HG03280 (cell line): ENCODE measurements at regions not wholly inside any gene's neighbourhood (a gene's known extent, or its start where the extent isn't known, plus 50 kb on each side); places are given as distances from the start of the nearest gene placed in this dataset.
"Not testable (repeated sequence)": the region's sequence is repeated elsewhere in the genome, so short reads cannot be mapped to it uniquely, and the experiment has no call there.

ENCODE experiments used
- ATAC-seq: cut with Tn5 transposase; IDR thresholded peaks from one replicate; pipeline ENCODE4 v1.9.1; 2021; ENCODE audit warnings: mild to moderate bottlenecking, moderate library complexity; ENCODE audit not compliant: unreplicated experiment

- no peak for ATAC-seq
Observed at GRCh38 chr5:87042554-87042953, 225.1 kb upstream of the RASA1 start.

- ATAC-seq, result no peak
Observed at GRCh38 chr5:87048156-87048555, 219.5 kb upstream of the RASA1 start.

- ATAC-seq, result not testable (repeated sequence)
Observed at GRCh38 chr5:87049012-87049411, 218.7 kb upstream of the RASA1 start.

GRCh38 chr5:87051502-87052113 lies 216.1 kb upstream of the RASA1 start:
- no peak for ATAC-seq

GRCh38 chr5:87053146-87053545 lies 214.5 kb upstream of the RASA1 start:
- ATAC-seq, result no peak

GRCh38 chr5:87054821-87055220 lies 212.9 kb upstream of the RASA1 start:
- no peak for ATAC-seq

- ATAC-seq, result no peak
Observed at GRCh38 chr5:87061046-87061445, 206.6 kb upstream of the RASA1 start.

GRCh38 chr5:87069311-87069710 lies 198.4 kb upstream of the RASA1 start:
- ATAC-seq, result no peak

- ATAC-seq, result peak; percentile 51
Observed at GRCh38 chr5:87069974-87070608, 197.6 kb upstream of the RASA1 start.

GRCh38 chr5:87074072-87074471 lies 193.6 kb upstream of the RASA1 start:
- ATAC-seq, result no peak

- ATAC-seq, result peak; percentile 89
Observed at GRCh38 chr5:87074934-87075541, 192.6 kb upstream of the RASA1 start.

GRCh38 chr5:87076411-87076810 lies 191.3 kb upstream of the RASA1 start:
- ATAC-seq, result no peak

GRCh38 chr5:87076931-87077330 lies 190.8 kb upstream of the RASA1 start:
- no peak for ATAC-seq

GRCh38 chr5:87079219-87079618 lies 188.5 kb upstream of the RASA1 start:
- ATAC-seq, result no peak

GRCh38 chr5:87081016-87081415 lies 186.7 kb upstream of the RASA1 start:
- ATAC-seq, result no peak

- peak; percentile 91 for ATAC-seq
Observed at GRCh38 chr5:87081511-87082372, 185.9 kb upstream of the RASA1 start.

- no peak for ATAC-seq
Observed at GRCh38 chr5:87094347-87094746, 173.3 kb upstream of the RASA1 start.

- no peak for ATAC-seq
Observed at GRCh38 chr5:87094833-87095232, 172.8 kb upstream of the RASA1 start.

- no peak for ATAC-seq
Observed at GRCh38 chr5:87095787-87096186, 171.9 kb upstream of the RASA1 start.

GRCh38 chr5:87097664-87098063 lies 170.0 kb upstream of the RASA1 start:
- ATAC-seq, result no peak

- ATAC-seq, result no peak
Observed at GRCh38 chr5:87099291-87099839, 168.3 kb upstream of the RASA1 start.
